HPDE6-E6E7 (cell line): ENCODE measurements at regions not wholly inside any gene's neighbourhood (a gene's known extent, or its start where the extent isn't known, plus 50 kb on each side); places are given as distances from the start of the nearest gene placed in this dataset.

ENCODE experiments used
- DNase-seq: peaks from one replicate; pipeline ENCODE4 v3.0.0; 2011; ENCODE audit warnings: missing footprints; ENCODE audit errors: extremely low spot score

- no peak for DNase-seq
Observed at GRCh38 chr9:10674586-10674985, 61.8 kb upstream of the PTPRD start.

- no peak for DNase-seq
Observed at GRCh38 chr9:10678010-10678409, 65.2 kb upstream of the PTPRD start.

- DNase-seq, result peak; percentile 21
Observed at GRCh38 chr9:10678790-10679189, 66.0 kb upstream of the PTPRD start.

GRCh38 chr9:10686943-10687342, 74.1 kb upstream of the PTPRD start:
- no peak for DNase-seq

- DNase-seq, result no peak
Observed at GRCh38 chr9:10690546-10690945, 77.7 kb upstream of the PTPRD start.

GRCh38 chr9:10697044-10697443, 84.2 kb upstream of the PTPRD start:
- no peak for DNase-seq

- DNase-seq, result no peak
Observed at GRCh38 chr9:10700291-10700690, 87.5 kb upstream of the PTPRD start.

GRCh38 chr9:10700915-10701314, 88.1 kb upstream of the PTPRD start:
- no peak for DNase-seq

GRCh38 chr9:10701906-10702305, 89.1 kb upstream of the PTPRD start:
- no peak for DNase-seq

- no peak for DNase-seq
Observed at GRCh38 chr9:10703139-10703538, 90.3 kb upstream of the PTPRD start.

- DNase-seq, result peak; percentile 28
Observed at GRCh38 chr9:10704720-10705119, 91.9 kb upstream of the PTPRD start.

- DNase-seq, result no peak
Observed at GRCh38 chr9:10705383-10705782, 92.6 kb upstream of the PTPRD start.

- DNase-seq, result no peak
Observed at GRCh38 chr9:10706788-10707187, 94.0 kb upstream of the PTPRD start.

GRCh38 chr9:10721301-10721700, 108.5 kb upstream of the PTPRD start:
- no peak for DNase-seq

GRCh38 chr9:10729213-10729612, 116.4 kb upstream of the PTPRD start:
- DNase-seq, result no peak

GRCh38 chr9:10744669-10745068, 131.9 kb upstream of the PTPRD start:
- DNase-seq, result no peak

- DNase-seq, result no peak
Observed at GRCh38 chr9:10753474-10753873, 140.7 kb upstream of the PTPRD start.

- DNase-seq, result no peak
Observed at GRCh38 chr9:10764481-10764880, 151.7 kb upstream of the PTPRD start.

GRCh38 chr9:10773136-10773535, 160.3 kb upstream of the PTPRD start:
- no peak for DNase-seq

- no peak for DNase-seq
Observed at GRCh38 chr9:10774051-10774450, 161.2 kb upstream of the PTPRD start.

GRCh38 chr9:10785255-10785654, 172.5 kb upstream of the PTPRD start:
- DNase-seq, result no peak

- DNase-seq, result no peak
Observed at GRCh38 chr9:10793306-10793705, 180.5 kb upstream of the PTPRD start.

GRCh38 chr9:10804486-10804885, 191.7 kb upstream of the PTPRD start:
- DNase-seq, result no peak

GRCh38 chr9:10806868-10807267, 194.1 kb upstream of the PTPRD start:
- DNase-seq, result no peak

GRCh38 chr9:10818206-10818605, 205.4 kb upstream of the PTPRD start:
- no peak for DNase-seq
